Natural killer cell treated with Interleukin-12 subunit alpha and Interleukin-12 subunit beta and Interleukin-15 and Interleukin-18, amount 100 ng/mL, for 72 hours (primary cell): ENCODE measurements at regions not wholly inside any gene's neighbourhood (a gene's known extent, or its start where the extent isn't known, plus 50 kb on each side); places are given as distances from the start of the nearest gene placed in this dataset.
"Not testable (repeated sequence)": the region's sequence is repeated elsewhere in the genome, so short reads cannot be mapped to it uniquely, and the experiment has no call there.

Source experiments
- ATAC-seq, 2 donors: fragments of 150-1000 bp; cut with Tn5 transposase in 1 of 2; sonication (Bioruptor Pico), chemical (Tn5 transposase) in 1 of 2; 2 replicates each; pipeline ENCODE4 v1.10.0; 2021
- DNase-seq: peaks from one replicate; pipeline ENCODE4 v3.0.0; 2022; ENCODE audit warnings: low spot score
- H3K27ac Mint-ChIP-seq, 2 donors: 1 replicate in 1 of 2; 2 replicates in 1 of 2; pipeline ENCODE4 v1.8.0; 2022; ENCODE audit warnings: mixed read lengths in 2 of 2, mild to moderate bottlenecking in 1 of 2, moderate library complexity in 1 of 2
- H3K27me3 Mint-ChIP-seq, 2 donors: 1 replicate in 1 of 2; 2 replicates in 1 of 2; pipeline ENCODE4 v1.8.0; 2022; ENCODE audit warnings: mixed read lengths in 2 of 2
- H3K36me3 Mint-ChIP-seq: one replicate; pipeline ENCODE4 v1.8.0; 2022; ENCODE audit warnings: mixed read lengths
- H3K4me1 Mint-ChIP-seq, 2 donors: 1 replicate in 1 of 2; 2 replicates in 1 of 2; pipeline ENCODE4 v1.8.0; 2022; ENCODE audit warnings: low read depth in 2 of 2, mixed read lengths in 2 of 2, mild to moderate bottlenecking in 1 of 2
- H3K4me3 Mint-ChIP-seq: one replicate; pipeline ENCODE4 v1.8.0; 2022; ENCODE audit warnings: mixed read lengths
- H3K9me3 Mint-ChIP-seq: 2 replicates; pipeline ENCODE4 v1.8.0; 2022; ENCODE audit warnings: mixed read lengths

- H3K4me1 Mint-ChIP-seq: peaks cover 9 to 11% of the 10 kb centered on the region in 2 donors
- H3K27me3 Mint-ChIP-seq: peaks cover 30 to 43% of the 10 kb centered on the region in 2 donors
These were observed 162.5 kb upstream of the CCZ1B start for GRCh38 chr7:6988608-6989007.

GRCh38 chr7:6989968-6990367 lies 163.9 kb upstream of the CCZ1B start:
- not testable (repeated sequence) for DNase-seq, H3K4me3 Mint-ChIP-seq, H3K9me3 Mint-ChIP-seq, H3K27ac Mint-ChIP-seq, ATAC-seq, H3K36me3 Mint-ChIP-seq
- H3K4me1 Mint-ChIP-seq: peaks cover 9 to 11% of the 10 kb centered on the region in 2 donors
- H3K27me3 Mint-ChIP-seq: peaks cover 27 to 43% of the 10 kb centered on the region in 2 donors

More at GRCh38 chr7:6988608-6989007, 162.5 kb upstream of the CCZ1B start:
- not testable (repeated sequence) for H3K9me3 Mint-ChIP-seq, H3K36me3 Mint-ChIP-seq, DNase-seq, H3K4me3 Mint-ChIP-seq, H3K27ac Mint-ChIP-seq, ATAC-seq

DNA sequence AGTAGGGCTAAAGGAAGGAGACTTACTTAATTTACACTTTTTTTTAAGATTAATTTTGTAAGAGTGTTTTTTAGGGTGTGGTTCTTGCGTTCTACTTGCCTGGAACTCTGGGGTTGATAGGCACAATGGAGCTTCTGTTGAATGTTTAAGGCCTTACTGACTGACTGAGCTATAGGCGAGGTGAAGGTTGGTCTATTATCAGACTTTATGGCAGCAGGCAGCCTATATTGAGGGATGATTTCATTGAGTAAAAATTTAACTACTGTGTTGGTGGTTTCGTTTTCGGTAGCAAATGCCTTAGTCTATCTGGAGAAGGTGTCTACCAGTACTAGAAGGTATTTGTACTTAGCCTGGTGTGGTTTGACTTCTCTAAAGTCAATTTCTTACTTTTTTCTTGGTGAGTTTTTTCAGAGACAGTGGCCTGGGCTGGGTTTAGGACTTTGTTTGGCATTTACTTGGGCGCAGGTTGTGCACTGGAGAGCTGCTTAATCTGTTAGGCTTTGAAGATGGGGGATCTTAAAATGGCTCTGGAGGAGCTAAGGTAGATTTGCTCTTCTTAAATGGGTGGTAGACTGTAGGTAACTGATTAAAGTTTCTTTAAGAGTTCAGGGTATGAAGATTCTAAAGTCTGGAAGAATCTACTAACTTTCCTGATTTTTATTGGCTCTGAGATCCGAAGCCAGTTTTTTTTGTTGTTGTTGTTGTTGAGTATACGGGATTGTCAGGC lies 164.5 kb upstream of the CCZ1B start:
- peaks cover 9 to 11% of the 10 kb centered on the region in 2 donors for H3K4me1 Mint-ChIP-seq
- not testable (repeated sequence) for DNase-seq, ATAC-seq, H3K9me3 Mint-ChIP-seq, H3K36me3 Mint-ChIP-seq, H3K27ac Mint-ChIP-seq, H3K4me3 Mint-ChIP-seq
- peaks cover 27 to 43% of the 10 kb centered on the region in 2 donors for H3K27me3 Mint-ChIP-seq

- Mint-ChIP-seq H3K27me3 (peaks cover 27 to 43% of the 10 kb centered on the region in 2 donors), H3K4me1 (peaks cover 9 to 11% of the 10 kb centered on the region in 2 donors)
- H3K4me3 Mint-ChIP-seq, DNase-seq, H3K36me3 Mint-ChIP-seq, ATAC-seq, H3K27ac Mint-ChIP-seq, H3K9me3 Mint-ChIP-seq: not testable (repeated sequence)
These were observed 165.1 kb upstream of the CCZ1B start for GRCh38 chr7:6991169-6991611.

GRCh38 chr7:6991686-6992085 lies 165.6 kb upstream of the CCZ1B start:
- peaks cover 9 to 11% of the 10 kb centered on the region in 2 donors for H3K4me1 Mint-ChIP-seq
- not testable (repeated sequence) for H3K4me3 Mint-ChIP-seq, H3K27ac Mint-ChIP-seq, DNase-seq, H3K9me3 Mint-ChIP-seq, ATAC-seq, H3K36me3 Mint-ChIP-seq
- peaks cover 27 to 43% of the 10 kb centered on the region in 2 donors for H3K27me3 Mint-ChIP-seq

DNA sequence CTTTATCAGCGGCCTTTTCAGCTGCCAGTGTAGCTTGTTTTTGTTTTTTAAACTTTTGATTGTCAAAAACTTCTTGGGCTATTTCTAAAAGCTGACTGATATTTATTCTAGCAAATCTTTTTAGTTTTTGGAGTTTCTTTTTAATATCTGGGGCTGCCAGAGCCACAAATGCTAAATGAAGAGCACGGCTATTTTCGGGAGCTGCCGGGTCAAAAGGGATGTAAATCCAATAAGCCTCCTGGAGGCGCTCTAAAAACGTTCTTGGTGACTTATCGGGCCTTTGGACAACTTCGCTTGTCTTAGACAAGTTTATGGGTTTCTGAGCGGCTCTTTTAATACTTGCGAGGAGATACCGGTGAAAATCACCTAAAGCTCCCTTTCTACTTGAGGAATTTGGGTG lies 166.1 kb upstream of the CCZ1B start:
- H3K36me3 Mint-ChIP-seq, H3K27ac Mint-ChIP-seq, ATAC-seq, DNase-seq, H3K9me3 Mint-ChIP-seq, H3K4me3 Mint-ChIP-seq: not testable (repeated sequence)
- Mint-ChIP-seq H3K4me1 (peaks cover 9 to 11% of the 10 kb centered on the region in 2 donors), H3K27me3 (peaks cover 27 to 43% of the 10 kb centered on the region in 2 donors)

- not testable (repeated sequence) for ATAC-seq, H3K4me3 Mint-ChIP-seq
These were observed 169.0 kb upstream of the CCZ1B start for GRCh38 chr7:6995026-6995425.

GRCh38 chr7:6995493-6996289 lies 169.6 kb upstream of the CCZ1B start:
- not testable (repeated sequence) for H3K9me3 Mint-ChIP-seq, H3K27ac Mint-ChIP-seq, H3K36me3 Mint-ChIP-seq, H3K4me1 Mint-ChIP-seq, DNase-seq, H3K4me3 Mint-ChIP-seq, ATAC-seq
- H3K27me3 Mint-ChIP-seq: peaks cover 18 to 23% of the 10 kb centered on the region in 2 donors

More at GRCh38 chr7:6995026-6995425, 169.0 kb upstream of the CCZ1B start:
- H3K36me3 Mint-ChIP-seq, H3K9me3 Mint-ChIP-seq, H3K27ac Mint-ChIP-seq, DNase-seq: not testable (repeated sequence)
- Mint-ChIP-seq H3K27me3 (peaks cover 17 to 27% of the 10 kb centered on the region in 2 donors), H3K4me1 (peaks cover 9 to 11% of the 10 kb centered on the region in 2 donors)

GRCh38 chr7:6999067-6999666 lies 173.1 kb upstream of the CCZ1B start:
- not testable (repeated sequence) for H3K27ac Mint-ChIP-seq, H3K4me3 Mint-ChIP-seq, H3K36me3 Mint-ChIP-seq, H3K9me3 Mint-ChIP-seq, ATAC-seq, DNase-seq, H3K4me1 Mint-ChIP-seq
- peaks cover 16 to 25% of the 10 kb centered on the region in 2 donors for H3K27me3 Mint-ChIP-seq

GRCh38 chr7:7002418-7003062 lies 176.5 kb upstream of the CCZ1B start:
- Mint-ChIP-seq H3K27me3 (peaks cover 16 to 25% of the 10 kb centered on the region in 2 donors), H3K36me3 (peaks cover 6% of the 10 kb centered on the region), H3K27ac (no peak overlapping the region), H3K9me3 (no peaks in the 10 kb centered on the region), H3K4me1 (no peaks in the 10 kb centered on the region), H3K4me3 (no peak overlapping the region)
- DNase-seq: no peak
- ATAC-seq: no peak

- no peak overlapping the region for H3K4me3 Mint-ChIP-seq
- H3K9me3 Mint-ChIP-seq: no peaks in the 10 kb centered on the region
- no peak for ATAC-seq
- DNase-seq: no peak
- no peak overlapping the region for H3K27ac Mint-ChIP-seq
- H3K4me1 Mint-ChIP-seq: no peaks in the 10 kb centered on the region
- peaks cover 25 to 44% of the 10 kb centered on the region in 2 donors for H3K27me3 Mint-ChIP-seq
- H3K36me3 Mint-ChIP-seq: peaks cover 6% of the 10 kb centered on the region
These were observed 177.0 kb upstream of the C1GALT1 start for GRCh38 chr7:7005303-7005702.

GRCh38 chr7:7005949-7006348 lies 176.4 kb upstream of the C1GALT1 start:
- peaks cover 25 to 45% of the 10 kb centered on the region in 2 donors for H3K27me3 Mint-ChIP-seq
- H3K36me3 Mint-ChIP-seq, H3K27ac Mint-ChIP-seq, H3K4me3 Mint-ChIP-seq, H3K4me1 Mint-ChIP-seq, H3K9me3 Mint-ChIP-seq, DNase-seq, ATAC-seq: not testable (repeated sequence)

GRCh38 chr7:7011241-7011640 lies 171.1 kb upstream of the C1GALT1 start:
- H3K36me3 Mint-ChIP-seq, H3K4me1 Mint-ChIP-seq, ATAC-seq, H3K9me3 Mint-ChIP-seq, DNase-seq, H3K4me3 Mint-ChIP-seq, H3K27ac Mint-ChIP-seq: not testable (repeated sequence)
- H3K27me3 Mint-ChIP-seq: peaks cover 26 to 31% of the 10 kb centered on the region in 2 donors
